ENCODE measurements at regions not wholly inside any gene's neighbourhood (a gene's known extent, or its start where the extent isn't known, plus 50 kb on each side); places are given as distances from the start of the nearest gene placed in this dataset.

DNA sequence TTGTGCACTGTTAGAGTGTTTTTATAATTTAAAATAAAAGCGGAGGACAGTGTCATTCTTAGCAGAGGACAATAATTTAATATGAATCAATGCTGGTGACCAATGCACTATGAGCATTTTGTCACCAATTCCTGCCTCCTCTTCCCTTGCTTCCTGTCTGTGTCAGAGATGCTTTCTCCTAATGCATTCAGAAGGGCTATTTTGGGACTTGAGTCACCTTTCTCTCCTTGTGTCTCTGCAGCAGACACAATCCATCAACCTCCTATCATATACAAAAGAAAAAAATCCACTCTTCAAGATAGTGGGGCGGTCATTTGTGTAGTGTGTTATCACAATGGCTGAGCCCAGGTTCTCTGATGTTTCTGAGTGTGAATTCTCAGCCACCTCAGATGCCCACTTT is 191.9 kb upstream of the VEPH1 start:
- no peaks in the 10 kb centered on the region for H3F3A ChIP-seq (ENCODE audit: insufficient read depth, low read length, poor library complexity, severe bottlenecking)
- H3K9me2 ChIP-seq (ENCODE audit: insufficient read depth, low read length): no peaks in the 10 kb centered on the region
- TF ChIP-seq TAF1 (IDR thresholded peaks at IDR 0.05; ENCODE audit: low read depth) (no peak), EZH2 (IDR thresholded peaks at IDR 0.05; ENCODE audit: borderline replicate concordance, insufficient read depth, low read length, poor library complexity, severe bottlenecking) (no peak), EP300 (conservative IDR thresholded peaks at IDR 0.05; ENCODE audit: poor library complexity, severe bottlenecking) (no peak), POLR2AphosphoS5 (IDR thresholded peaks at IDR 0.05) (no peak), RAD21 (conservative IDR thresholded peaks at IDR 0.05) (no peak), MXI1 (conservative IDR thresholded peaks at IDR 0.05; ENCODE audit: poor library complexity, severe bottlenecking) (no peak), SMC3 (conservative IDR thresholded peaks at IDR 0.05; ENCODE audit: poor library complexity) (no peak)
- TF ChIP-seq, protein P1, sequence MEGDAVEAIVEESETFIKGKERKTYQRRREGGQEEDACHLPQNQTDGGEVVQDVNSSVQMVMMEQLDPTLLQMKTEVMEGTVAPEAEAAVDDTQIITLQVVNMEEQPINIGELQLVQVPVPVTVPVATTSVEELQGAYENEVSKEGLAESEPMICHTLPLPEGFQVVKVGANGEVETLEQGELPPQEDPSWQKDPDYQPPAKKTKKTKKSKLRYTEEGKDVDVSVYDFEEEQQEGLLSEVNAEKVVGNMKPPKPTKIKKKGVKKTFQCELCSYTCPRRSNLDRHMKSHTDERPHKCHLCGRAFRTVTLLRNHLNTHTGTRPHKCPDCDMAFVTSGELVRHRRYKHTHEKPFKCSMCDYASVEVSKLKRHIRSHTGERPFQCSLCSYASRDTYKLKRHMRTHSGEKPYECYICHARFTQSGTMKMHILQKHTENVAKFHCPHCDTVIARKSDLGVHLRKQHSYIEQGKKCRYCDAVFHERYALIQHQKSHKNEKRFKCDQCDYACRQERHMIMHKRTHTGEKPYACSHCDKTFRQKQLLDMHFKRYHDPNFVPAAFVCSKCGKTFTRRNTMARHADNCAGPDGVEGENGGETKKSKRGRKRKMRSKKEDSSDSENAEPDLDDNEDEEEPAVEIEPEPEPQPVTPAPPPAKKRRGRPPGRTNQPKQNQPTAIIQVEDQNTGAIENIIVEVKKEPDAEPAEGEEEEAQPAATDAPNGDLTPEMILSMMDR (IDR thresholded peaks at IDR 0.05; ENCODE audit: poor library complexity, severe bottlenecking): no peak
- TF ChIP-seq, protein P2, sequence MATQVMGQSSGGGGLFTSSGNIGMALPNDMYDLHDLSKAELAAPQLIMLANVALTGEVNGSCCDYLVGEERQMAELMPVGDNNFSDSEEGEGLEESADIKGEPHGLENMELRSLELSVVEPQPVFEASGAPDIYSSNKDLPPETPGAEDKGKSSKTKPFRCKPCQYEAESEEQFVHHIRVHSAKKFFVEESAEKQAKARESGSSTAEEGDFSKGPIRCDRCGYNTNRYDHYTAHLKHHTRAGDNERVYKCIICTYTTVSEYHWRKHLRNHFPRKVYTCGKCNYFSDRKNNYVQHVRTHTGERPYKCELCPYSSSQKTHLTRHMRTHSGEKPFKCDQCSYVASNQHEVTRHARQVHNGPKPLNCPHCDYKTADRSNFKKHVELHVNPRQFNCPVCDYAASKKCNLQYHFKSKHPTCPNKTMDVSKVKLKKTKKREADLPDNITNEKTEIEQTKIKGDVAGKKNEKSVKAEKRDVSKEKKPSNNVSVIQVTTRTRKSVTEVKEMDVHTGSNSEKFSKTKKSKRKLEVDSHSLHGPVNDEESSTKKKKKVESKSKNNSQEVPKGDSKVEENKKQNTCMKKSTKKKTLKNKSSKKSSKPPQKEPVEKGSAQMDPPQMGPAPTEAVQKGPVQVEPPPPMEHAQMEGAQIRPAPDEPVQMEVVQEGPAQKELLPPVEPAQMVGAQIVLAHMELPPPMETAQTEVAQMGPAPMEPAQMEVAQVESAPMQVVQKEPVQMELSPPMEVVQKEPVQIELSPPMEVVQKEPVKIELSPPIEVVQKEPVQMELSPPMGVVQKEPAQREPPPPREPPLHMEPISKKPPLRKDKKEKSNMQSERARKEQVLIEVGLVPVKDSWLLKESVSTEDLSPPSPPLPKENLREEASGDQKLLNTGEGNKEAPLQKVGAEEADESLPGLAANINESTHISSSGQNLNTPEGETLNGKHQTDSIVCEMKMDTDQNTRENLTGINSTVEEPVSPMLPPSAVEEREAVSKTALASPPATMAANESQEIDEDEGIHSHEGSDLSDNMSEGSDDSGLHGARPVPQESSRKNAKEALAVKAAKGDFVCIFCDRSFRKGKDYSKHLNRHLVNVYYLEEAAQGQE (IDR thresholded peaks at IDR 0.05; ENCODE audit: borderline replicate concordance): no peak
- no peaks in the 10 kb centered on the region for H3K79me2 ChIP-seq (replicated peaks; ENCODE audit: insufficient read depth, low read length)
- no peaks in the 10 kb centered on the region for H3K9me3 ChIP-seq (ENCODE audit: low read length)
- no peaks in the 10 kb centered on the region for H3K27me3 ChIP-seq (ENCODE audit: insufficient read depth, low read depth, low read length)
- H3K4me2 ChIP-seq (ENCODE audit: low read length): no peak overlapping the region
- no peaks in the 10 kb centered on the region for H3K36me3 ChIP-seq (ENCODE audit: insufficient read depth, low read length)
- H3K27ac ChIP-seq (ENCODE audit: low read length): no peak overlapping the region
- no peak overlapping the region for H2AFZ ChIP-seq (ENCODE audit: low read depth, low read length)
- no peak overlapping the region for H3K9ac ChIP-seq (ENCODE audit: low read length)
- no peak overlapping the region for H3K4me3 ChIP-seq (ENCODE audit: low read length)
- no peaks in the 10 kb centered on the region for H4K20me1 ChIP-seq (ENCODE audit: insufficient read depth)

DNA sequence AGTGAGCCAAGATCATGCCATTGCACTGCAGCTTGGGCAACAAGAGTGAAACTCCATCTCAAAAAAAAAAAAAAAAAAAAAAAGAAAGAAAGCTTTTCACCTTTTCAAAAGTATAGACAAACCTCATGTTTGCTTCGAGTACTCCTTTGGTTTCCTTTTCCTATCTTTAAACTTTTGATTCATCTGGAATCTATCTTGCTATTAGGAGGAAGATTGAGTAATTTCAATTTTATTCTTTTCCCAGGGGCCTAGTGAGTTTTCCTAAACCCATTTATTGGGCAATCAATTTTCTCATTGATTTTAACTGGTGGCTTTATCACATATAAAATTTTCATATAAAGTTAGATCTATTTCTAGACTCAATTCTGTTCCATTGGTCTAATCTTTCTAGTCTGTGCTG is 190.5 kb upstream of the VEPH1 start:
- H3F3A ChIP-seq (ENCODE audit: insufficient read depth, low read length, poor library complexity, severe bottlenecking): no peaks in the 10 kb centered on the region
- H3K4me2 ChIP-seq (ENCODE audit: low read length): no peak overlapping the region
- H2AFZ ChIP-seq (ENCODE audit: low read depth, low read length): no peak overlapping the region
- no peak overlapping the region for H3K27ac ChIP-seq (ENCODE audit: low read length)
- no peaks in the 10 kb centered on the region for H3K9me2 ChIP-seq (ENCODE audit: insufficient read depth, low read length)
- H3K9me3 ChIP-seq (ENCODE audit: low read length): no peaks in the 10 kb centered on the region
- H3K9ac ChIP-seq (ENCODE audit: low read length): no peak overlapping the region
- H3K36me3 ChIP-seq (ENCODE audit: insufficient read depth, low read length): no peaks in the 10 kb centered on the region
- no peaks in the 10 kb centered on the region for H3K27me3 ChIP-seq (ENCODE audit: insufficient read depth, low read depth, low read length)
- no peaks in the 10 kb centered on the region for H3K79me2 ChIP-seq (replicated peaks; ENCODE audit: insufficient read depth, low read length)
- H4K20me1 ChIP-seq (ENCODE audit: insufficient read depth): no peaks in the 10 kb centered on the region
- no peak overlapping the region for H3K4me3 ChIP-seq (ENCODE audit: low read length)
- TF ChIP-seq RAD21 (conservative IDR thresholded peaks at IDR 0.05) (no peak), EZH2 (IDR thresholded peaks at IDR 0.05; ENCODE audit: borderline replicate concordance, insufficient read depth, low read length, poor library complexity, severe bottlenecking) (no peak), MXI1 (conservative IDR thresholded peaks at IDR 0.05; ENCODE audit: poor library complexity, severe bottlenecking) (no peak), SMC3 (conservative IDR thresholded peaks at IDR 0.05; ENCODE audit: poor library complexity) (no peak), TAF1 (IDR thresholded peaks at IDR 0.05; ENCODE audit: low read depth) (no peak), EP300 (conservative IDR thresholded peaks at IDR 0.05; ENCODE audit: poor library complexity, severe bottlenecking) (no peak)
- TF ChIP-seq, protein P1 (IDR thresholded peaks at IDR 0.05; ENCODE audit: poor library complexity, severe bottlenecking): no peak
- TF ChIP-seq, protein P2 (IDR thresholded peaks at IDR 0.05; ENCODE audit: borderline replicate concordance): no peak
